ENCODE measurements at regions not wholly inside any gene's neighbourhood (a gene's known extent, or its start where the extent isn't known, plus 50 kb on each side); places are given as distances from the start of the nearest gene placed in this dataset.
"Not testable (repeated sequence)": the region's sequence is repeated elsewhere in the genome, so short reads cannot be mapped to it uniquely, and the experiment has no call there.

DNA sequence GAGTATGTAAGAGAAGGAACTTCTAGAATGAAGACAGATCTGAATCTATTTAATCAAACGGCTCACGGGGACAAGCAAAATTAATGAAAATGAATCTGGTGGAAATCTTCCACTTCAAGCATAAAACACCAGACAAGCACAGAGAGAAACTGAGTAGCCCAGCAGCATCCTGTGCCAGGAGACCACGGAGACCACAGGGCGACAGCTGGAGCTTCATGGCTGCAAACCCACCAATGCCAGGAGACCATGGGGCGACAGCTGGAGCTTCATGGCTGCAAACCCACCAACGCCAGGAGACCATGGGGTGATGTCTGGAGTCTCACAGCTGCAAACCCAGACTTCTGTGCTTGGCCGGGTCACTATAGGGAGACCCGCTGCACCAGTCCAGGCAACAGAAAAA is 5442.0 kb upstream of the TPTE start:
- H3K36me3 ChIP-seq; intact Hi-C loops (cut with DNase I); DNase-seq (ENCODE audit: extremely low spot score in 2 of 2): not testable (repeated sequence)

DNA sequence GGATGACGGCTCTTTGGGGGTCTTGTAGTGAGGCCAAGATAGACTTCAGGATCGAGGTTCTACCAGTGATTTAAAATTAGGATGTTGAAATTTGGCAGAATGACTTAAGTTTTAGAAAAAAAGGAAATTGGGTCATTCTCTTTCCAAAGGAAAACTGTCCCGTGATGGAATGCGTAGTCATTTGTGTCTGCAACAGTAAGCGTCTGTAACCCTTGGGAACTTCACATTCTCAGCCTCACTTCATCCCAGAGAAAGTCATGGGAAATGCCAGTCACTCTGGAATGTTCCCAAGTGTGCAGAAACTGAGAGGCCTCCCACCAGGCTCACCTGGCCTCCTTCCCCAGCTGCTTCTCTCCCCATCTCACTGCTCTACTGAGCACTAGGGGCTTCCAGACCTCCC is 5441.4 kb upstream of the TPTE start:
- H3K27me3 ChIP-seq; H3K9me3 ChIP-seq; intact Hi-C loops (cut with DNase I); H3K4me3 ChIP-seq; DNase-seq (ENCODE audit: extremely low spot score in 2 of 2); H3K4me1 ChIP-seq; H3K27ac ChIP-seq; H3K36me3 ChIP-seq: not testable (repeated sequence)

More for the DNA sequence above, 5442.0 kb upstream of the TPTE start:
- not testable (repeated sequence) for H3K4me3 ChIP-seq, H3K27ac ChIP-seq, H3K27me3 ChIP-seq, H3K9me3 ChIP-seq, H3K4me1 ChIP-seq

DNA sequence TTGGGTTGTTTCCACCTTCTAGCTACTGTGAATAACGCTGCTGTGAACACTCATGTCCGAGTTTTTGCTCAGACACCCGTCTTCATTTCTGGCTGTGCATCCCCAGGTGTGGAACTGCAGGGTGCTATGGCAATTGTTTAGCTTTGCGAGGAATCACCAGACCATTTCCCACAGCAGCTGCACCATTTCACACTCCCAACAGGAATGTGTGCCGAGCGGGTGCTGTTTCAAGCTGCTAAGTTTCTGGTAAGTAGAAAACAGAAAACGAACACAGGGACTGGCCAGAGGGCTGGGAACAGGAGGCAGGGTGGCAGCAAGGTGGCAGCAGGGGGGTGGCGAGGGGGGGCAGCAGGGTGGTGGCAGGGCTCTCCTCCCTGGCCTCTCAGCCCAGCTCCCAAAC is 5437.1 kb upstream of the TPTE start:
- H3K36me3 ChIP-seq; intact Hi-C loops (cut with DNase I); H3K9me3 ChIP-seq; DNase-seq (ENCODE audit: extremely low spot score in 2 of 2); H3K27ac ChIP-seq; H3K27me3 ChIP-seq; H3K4me3 ChIP-seq; H3K4me1 ChIP-seq: not testable (repeated sequence)

DNA sequence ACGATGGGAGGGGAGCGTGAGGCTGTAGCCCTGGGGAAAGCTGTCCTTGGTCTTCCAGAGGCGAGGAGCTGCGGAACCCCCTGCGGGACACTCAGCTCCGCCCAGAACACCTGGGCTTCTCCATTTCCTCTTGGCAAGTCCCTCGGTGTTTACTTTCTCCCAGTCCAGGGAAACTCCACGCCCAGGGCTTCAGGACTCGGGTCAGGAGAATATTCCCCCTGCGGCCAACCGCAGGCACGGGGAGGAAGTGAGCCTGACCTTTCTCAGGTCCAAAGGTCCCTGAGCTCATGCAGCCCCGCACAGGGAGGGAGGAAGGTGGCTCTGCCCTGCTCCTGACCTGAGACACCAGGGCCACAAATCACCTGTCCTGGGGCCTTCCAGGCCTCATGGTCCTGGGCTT is 5435.9 kb upstream of the TPTE start:
- H3K27me3 ChIP-seq; DNase-seq (ENCODE audit: extremely low spot score in 2 of 2); H3K27ac ChIP-seq; intact Hi-C loops (cut with DNase I); H3K9me3 ChIP-seq; H3K4me1 ChIP-seq; H3K36me3 ChIP-seq; H3K4me3 ChIP-seq: not testable (repeated sequence)

DNA sequence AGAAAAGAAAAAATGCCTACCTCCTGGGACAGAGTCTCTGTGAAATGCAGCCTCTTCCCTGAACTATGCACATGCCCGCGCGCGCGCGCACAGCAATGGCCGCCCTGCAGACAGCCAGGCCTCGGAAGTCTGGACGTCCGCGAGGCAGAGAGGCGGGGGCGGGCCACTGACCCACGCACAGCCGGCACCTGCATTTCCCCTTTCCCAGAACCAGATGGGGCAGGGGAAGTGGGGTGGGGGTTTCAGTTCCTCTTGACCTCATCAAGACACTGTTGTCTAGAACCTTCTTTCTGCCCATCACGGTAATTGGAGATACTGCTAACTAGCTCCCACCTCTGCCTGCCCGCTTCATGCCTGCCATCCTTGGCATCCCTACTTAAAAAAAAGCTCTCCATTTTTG is 5435.0 kb upstream of the TPTE start:
- H3K4me3 ChIP-seq: not testable (repeated sequence)

DNA sequence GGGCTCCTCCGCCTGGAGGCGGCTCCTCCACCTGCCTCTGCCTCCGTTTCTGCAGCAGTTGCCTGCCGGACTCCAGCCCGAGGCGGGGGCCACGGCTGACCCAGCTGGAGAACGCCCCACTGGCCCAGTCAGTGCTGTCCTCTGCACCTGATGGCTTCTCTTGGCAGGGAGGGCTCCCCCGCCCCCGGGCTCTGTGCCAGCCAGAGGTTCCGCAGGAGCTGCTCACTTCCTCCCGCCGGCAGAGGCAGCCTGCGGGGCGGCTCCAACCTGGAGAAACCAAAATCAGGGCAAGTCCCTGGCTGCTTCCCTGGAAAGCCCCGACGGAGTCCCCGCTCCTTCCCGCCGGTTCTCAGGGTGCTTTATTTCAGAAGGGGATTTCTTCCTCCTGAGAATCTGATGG is 5432.6 kb upstream of the TPTE start:
- DNase-seq (ENCODE audit: extremely low spot score in 2 of 2); H3K4me3 ChIP-seq; H3K36me3 ChIP-seq: not testable (repeated sequence)

More for the DNA sequence above, 5435.0 kb upstream of the TPTE start:
- H3K4me1 ChIP-seq; H3K9me3 ChIP-seq; DNase-seq (ENCODE audit: extremely low spot score in 2 of 2); H3K27ac ChIP-seq; H3K27me3 ChIP-seq; H3K36me3 ChIP-seq; intact Hi-C loops (cut with DNase I): not testable (repeated sequence)

DNA sequence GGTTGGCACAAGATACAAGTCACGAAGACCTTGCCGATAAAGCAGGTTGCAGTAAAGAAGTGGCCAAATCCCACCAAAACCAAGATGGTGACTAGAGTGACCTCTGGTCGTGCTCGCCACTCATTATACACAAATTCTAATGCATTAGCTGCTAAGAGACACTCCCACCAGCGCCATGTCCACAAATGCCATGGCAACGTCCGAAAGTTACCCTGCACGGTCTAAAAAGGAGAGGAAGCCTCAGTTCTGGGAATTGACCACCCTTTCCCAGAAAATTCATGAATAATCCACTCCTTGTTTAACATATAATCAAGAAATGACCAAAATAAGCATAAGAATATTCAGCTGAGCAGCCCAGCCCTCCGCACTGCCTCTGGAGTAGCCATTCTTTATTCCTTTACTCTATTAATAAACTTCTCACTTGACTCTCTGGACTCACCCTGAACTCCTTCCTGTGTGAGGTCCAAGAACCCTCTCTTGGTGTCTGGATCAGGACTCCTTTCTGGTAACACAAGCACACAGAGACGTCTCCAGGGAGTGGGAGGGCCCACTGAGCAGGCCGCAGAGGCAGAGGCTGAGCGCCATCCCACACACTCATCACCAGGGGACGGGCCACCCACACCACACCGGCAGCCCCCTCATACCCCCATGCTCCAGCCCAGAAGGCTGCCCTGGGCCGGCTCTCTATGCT is 5431.8 kb upstream of the TPTE start:
- H3K4me3 ChIP-seq; H3K27me3 ChIP-seq; H3K27ac ChIP-seq; DNase-seq (ENCODE audit: extremely low spot score in 2 of 2); H3K9me3 ChIP-seq; H3K36me3 ChIP-seq; intact Hi-C loops (cut with DNase I); H3K4me1 ChIP-seq: not testable (repeated sequence)

More for the DNA sequence above, 5432.6 kb upstream of the TPTE start:
- H3K4me1 ChIP-seq; H3K9me3 ChIP-seq; H3K27me3 ChIP-seq; intact Hi-C loops (cut with DNase I); H3K27ac ChIP-seq: not testable (repeated sequence)

DNA sequence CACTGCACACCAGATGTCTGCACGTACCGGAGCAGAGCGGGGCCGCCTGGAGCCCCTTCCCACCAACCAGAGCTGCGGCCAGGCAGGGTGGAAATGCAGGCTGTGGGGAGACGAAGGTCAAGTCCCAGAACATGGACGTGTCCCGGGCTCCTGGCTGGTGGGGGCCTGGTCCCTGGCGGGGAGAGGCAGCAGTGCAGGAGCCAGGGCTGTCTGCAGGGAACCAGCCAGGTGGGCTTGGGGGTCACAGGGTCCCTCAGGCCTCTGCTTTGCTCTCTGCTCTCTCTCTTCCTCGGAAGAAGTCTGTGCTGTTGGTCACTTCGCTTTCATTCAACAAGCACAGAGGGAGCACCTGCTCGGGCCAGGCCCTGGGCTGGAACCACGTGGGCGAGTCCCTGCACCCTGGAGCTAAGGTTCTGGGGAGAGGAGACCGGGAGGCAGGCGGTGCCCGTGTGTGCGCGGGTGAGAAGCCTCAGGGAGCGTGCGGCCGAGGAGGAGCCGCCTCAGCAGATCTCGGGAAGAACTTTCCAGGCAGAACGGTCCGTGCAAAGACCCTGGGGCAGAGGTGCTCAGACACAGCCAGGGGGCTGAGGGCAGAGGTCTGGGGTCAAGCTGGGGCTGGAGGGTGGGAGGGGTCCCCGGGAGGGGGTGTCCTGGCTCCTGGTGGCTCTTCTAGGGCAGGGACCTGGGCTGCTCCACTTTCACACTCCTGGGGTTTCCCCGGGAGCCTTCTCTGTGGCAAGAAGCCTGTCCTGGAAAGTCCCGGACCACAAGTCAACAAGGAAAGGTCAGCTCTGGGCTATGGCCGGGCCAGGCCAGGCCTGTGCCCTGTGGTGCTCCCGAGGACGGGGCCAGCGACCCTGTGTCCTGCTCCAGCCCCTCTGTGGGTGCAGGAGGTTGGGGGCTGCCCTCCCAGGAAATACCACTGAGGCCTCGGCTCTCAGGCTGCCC is 5431.0 kb upstream of the TPTE start:
- H3K36me3 ChIP-seq; H3K27ac ChIP-seq; H3K27me3 ChIP-seq; intact Hi-C loops (cut with DNase I); H3K9me3 ChIP-seq; H3K4me3 ChIP-seq; H3K4me1 ChIP-seq; DNase-seq (ENCODE audit: extremely low spot score in 2 of 2): not testable (repeated sequence)

DNA sequence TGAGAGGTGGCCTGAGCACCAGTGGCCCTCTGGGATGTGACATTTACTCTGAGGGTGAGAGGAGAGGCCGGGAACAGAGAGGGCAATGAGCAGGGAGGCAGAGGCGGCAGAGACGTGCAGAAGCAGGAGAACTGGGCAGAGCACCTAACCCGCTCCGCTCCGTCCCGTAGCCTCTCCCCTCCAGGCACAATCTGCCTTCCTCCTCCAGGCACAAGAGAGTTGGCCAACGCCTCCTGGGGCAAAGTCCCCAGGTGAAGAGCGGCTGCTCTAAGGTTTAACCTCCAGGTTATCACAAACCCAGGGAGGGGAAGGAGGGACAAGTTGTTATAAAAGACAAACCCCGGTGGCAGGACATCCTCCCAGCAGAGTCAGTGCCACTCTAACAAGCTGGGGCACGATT is 5430.1 kb upstream of the TPTE start:
- not testable (repeated sequence) for H3K36me3 ChIP-seq, H3K9me3 ChIP-seq

DNA sequence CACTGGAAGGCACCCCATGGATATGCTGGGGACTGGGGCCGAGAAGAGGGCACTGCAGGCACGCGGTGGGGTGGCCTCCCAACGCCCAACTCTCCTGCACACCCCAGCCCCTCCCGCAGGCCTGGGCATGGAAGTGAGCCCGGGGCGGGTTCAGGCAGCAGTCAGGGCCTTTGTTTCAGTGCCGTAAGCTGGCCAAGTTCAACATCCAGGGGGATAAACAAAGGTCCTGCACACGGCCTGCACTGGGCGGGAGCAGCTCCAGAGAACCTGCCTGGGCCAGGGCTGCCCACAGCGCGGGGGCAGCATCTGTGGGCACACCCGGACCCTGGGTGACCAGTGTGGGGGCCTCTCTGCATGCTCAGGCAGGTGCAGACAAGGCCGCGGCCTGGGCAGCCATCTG is 5425.8 kb upstream of the TPTE start:
- H3K4me1 ChIP-seq; H3K9me3 ChIP-seq; H3K27ac ChIP-seq; H3K27me3 ChIP-seq; H3K36me3 ChIP-seq; DNase-seq (ENCODE audit: extremely low spot score in 2 of 2); H3K4me3 ChIP-seq; intact Hi-C loops (cut with DNase I): not testable (repeated sequence)

More for the DNA sequence above, 5430.1 kb upstream of the TPTE start:
- H3K27me3 ChIP-seq; H3K4me1 ChIP-seq; DNase-seq (ENCODE audit: extremely low spot score in 2 of 2); intact Hi-C loops (cut with DNase I); H3K4me3 ChIP-seq; H3K27ac ChIP-seq: not testable (repeated sequence)

DNA sequence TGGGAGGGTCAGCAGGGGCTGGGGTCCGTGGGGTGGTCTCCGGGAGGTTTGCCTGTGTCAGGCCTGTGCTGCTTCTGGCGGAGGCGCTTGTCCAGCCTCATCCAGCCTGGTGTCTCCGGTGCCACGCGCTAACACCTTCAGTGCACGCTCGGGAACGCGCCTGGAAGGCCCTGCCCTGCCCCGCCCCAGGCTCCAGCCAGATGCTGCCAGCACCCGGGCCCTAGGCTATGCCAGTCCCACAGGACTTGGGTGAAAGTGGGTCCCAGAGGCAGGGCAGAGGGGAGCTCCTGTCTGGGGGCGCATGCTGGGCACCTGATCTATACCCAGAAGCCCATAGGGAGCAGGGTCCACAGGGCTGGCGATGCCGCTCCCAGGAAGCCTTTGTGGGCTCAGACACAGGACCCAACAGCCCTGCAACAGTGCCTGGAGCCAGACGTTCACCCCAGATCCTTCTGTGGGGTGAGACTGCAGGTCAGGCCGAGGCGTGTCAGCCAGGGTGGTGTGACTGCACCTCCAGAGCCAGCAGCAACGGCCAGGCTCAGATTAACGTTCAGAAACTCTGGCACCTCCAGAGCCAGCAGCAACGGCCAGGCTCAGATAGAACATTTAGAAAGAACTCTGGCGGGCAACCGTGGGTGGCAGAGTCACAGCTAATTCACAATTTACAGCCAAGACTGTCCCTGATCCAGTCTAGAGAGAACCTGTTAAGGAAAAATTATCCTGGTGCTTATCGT is 5423.2 kb upstream of the TPTE start:
- H3K36me3 ChIP-seq; H3K27me3 ChIP-seq; H3K27ac ChIP-seq; H3K9me3 ChIP-seq; H3K4me1 ChIP-seq; intact Hi-C loops (cut with DNase I); DNase-seq (ENCODE audit: extremely low spot score in 2 of 2); H3K4me3 ChIP-seq: not testable (repeated sequence)

DNA sequence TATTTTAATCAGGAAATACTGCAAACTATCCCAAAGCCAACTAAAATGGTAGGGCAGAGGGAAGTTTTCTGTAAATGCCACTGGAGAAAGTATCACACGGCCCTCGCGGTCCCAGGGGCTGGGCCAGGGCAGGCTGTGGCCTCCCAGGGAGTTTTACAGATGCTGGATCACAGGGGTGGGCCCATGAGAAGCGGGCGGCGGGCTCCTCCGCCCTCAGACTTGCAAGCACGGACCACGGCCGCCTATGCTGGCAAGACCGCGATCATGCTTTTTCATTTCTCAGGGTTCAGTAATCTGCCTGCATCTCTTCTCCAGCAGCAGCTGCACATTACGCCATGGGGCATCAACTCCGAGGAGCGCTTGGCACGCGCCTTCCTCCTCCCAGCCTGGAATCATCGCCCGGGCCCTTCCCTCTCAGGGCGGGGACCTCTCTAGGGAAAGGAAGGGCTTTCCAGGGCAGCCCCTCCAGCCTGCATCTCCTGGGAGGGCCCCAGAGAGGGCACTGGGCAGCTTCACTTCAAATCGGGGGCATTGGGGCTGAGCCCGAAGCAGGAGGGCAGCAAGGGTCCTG is 5420.7 kb upstream of the TPTE start:
- DNase-seq (ENCODE audit: extremely low spot score in 2 of 2); H3K9me3 ChIP-seq; H3K36me3 ChIP-seq; H3K4me3 ChIP-seq; H3K27ac ChIP-seq; H3K27me3 ChIP-seq; H3K4me1 ChIP-seq; intact Hi-C loops (cut with DNase I): not testable (repeated sequence)

DNA sequence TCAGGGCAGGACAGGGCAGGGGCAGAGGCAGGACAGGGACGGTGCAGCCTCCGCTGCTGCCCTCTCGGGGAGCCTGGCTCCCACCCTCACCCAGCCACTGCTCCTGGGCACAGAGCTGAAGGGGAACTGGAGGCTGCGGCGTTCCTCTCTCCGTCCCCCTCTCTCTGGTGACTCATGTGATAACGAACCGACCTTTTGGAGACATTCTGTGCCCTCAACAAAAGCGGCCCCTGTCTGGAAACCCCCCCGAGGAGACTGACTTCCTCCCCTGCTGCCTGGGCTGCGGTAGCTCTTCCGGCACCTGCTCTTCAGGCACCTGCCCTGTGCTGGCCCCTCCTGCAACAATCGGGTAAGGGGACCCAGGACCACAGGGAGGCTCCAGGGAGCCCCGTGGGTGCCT is 5419.6 kb upstream of the TPTE start:
- H3K9me3 ChIP-seq; DNase-seq (ENCODE audit: extremely low spot score in 2 of 2); H3K4me1 ChIP-seq; H3K27ac ChIP-seq; H3K36me3 ChIP-seq; intact Hi-C loops (cut with DNase I); H3K4me3 ChIP-seq; H3K27me3 ChIP-seq: not testable (repeated sequence)

Measured in vagina (tissue), 2 donors.